ENCODE measurements at regions not wholly inside any gene's neighbourhood (a gene's known extent, or its start where the extent isn't known, plus 50 kb on each side); places are given as distances from the start of the nearest gene placed in this dataset.

DNA sequence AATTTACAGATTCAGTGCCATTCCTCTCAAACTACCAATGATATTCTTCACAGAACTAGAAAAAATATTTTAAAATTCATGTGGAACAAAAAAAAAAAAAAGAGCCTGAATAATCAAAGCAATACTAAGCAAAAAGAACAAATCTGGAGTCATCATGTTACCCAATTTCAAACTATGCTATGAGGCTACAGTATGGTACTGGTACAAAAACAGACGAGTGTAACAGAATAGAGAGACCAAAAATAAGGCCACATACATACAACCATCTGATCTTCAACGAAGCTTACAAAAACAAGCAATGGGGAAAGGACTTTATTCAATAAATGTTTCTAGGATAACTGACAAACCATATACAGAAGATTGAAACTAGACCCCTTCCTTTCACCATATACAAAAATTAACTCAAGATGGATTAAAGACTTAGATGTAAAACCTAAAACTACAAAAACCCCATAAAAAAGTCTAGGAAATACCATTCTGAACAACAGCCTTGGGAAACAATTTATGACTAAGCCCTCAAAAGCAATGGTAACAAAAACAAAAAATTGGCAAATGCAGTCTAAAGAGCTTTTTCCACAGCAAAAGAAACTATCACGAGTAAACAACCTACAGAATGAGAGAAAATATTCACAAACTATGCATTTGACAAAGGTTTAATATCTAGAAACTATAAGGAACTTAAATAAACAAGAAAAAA lies 207.7 kb downstream of the PTN start:
- H3K27me3 ChIP-seq, result no peaks in the 10 kb centered on the region
- WGBS, 2 donors (ENCODE audit: low coverage in 1 of 2), result 58 to 88% methylated on average over 3 of the region's 3 CpGs
- H3K36me3 ChIP-seq, result no peaks in the 10 kb centered on the region
- H3K27ac ChIP-seq, result no peak overlapping the region
- no peak overlapping the region for H3K4me3 ChIP-seq
- no peak for ATAC-seq
- no peaks in the 10 kb centered on the region for H3K9me3 ChIP-seq
- TF ChIP-seq EP300 (IDR thresholded peaks at IDR 0.05) (no peak), POLR2AphosphoS5 (IDR thresholded peaks at IDR 0.05) (no peak), POLR2A (IDR thresholded peaks at IDR 0.05) (no peak)
- TF ChIP-seq, protein P1, sequence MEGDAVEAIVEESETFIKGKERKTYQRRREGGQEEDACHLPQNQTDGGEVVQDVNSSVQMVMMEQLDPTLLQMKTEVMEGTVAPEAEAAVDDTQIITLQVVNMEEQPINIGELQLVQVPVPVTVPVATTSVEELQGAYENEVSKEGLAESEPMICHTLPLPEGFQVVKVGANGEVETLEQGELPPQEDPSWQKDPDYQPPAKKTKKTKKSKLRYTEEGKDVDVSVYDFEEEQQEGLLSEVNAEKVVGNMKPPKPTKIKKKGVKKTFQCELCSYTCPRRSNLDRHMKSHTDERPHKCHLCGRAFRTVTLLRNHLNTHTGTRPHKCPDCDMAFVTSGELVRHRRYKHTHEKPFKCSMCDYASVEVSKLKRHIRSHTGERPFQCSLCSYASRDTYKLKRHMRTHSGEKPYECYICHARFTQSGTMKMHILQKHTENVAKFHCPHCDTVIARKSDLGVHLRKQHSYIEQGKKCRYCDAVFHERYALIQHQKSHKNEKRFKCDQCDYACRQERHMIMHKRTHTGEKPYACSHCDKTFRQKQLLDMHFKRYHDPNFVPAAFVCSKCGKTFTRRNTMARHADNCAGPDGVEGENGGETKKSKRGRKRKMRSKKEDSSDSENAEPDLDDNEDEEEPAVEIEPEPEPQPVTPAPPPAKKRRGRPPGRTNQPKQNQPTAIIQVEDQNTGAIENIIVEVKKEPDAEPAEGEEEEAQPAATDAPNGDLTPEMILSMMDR (IDR thresholded peaks at IDR 0.05), result no peak
- no peaks in the 10 kb centered on the region for H3K4me1 ChIP-seq

GRCh38 chr7:137130751-137131158 lies 212.8 kb downstream of the PTN start:
- no peak for TF ChIP-seq POLR2AphosphoS5 (IDR thresholded peaks at IDR 0.05)
- no peak for TF ChIP-seq POLR2A (IDR thresholded peaks at IDR 0.05)
- Histone ChIP-seq H3K4me1 (no peaks in the 10 kb centered on the region), H3K36me3 (no peaks in the 10 kb centered on the region), H3K9me3 (no peaks in the 10 kb centered on the region), H3K27ac (no peak overlapping the region), H3K4me3 (no peak overlapping the region), H3K27me3 (no peaks in the 10 kb centered on the region)
- 59 to 70% methylated on average over 1 to 2 of the region's 3 CpGs for WGBS, 2 donors (ENCODE audit: low coverage in 1 of 2)
- no peak for ATAC-seq

DNA sequence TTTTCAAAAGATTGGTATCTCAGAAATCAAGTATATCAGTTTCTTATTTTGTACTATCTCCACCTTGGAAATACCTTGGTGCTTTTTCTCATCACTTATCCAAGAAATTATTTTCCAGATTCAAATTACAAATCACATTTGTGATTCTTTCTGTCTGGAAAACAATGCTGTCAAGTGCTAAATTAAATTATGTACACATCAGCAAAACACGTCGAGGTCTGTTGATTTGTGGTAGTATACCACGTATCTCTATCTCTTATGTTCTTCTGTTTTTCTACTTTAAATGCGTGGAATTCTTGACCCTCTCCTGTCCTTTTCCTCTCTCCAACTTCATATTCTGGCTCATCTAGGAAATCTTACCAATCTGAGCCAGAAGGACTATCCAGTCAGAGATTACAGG lies 214.5 kb downstream of the PTN start:
- Histone ChIP-seq H3K9me3 (no peaks in the 10 kb centered on the region), H3K27ac (no peak overlapping the region), H3K36me3 (no peaks in the 10 kb centered on the region), H3K27me3 (no peaks in the 10 kb centered on the region), H3K4me1 (no peaks in the 10 kb centered on the region), H3K4me3 (no peak overlapping the region)
- ATAC-seq, result no peak
- WGBS, 2 donors (ENCODE audit: low coverage in 1 of 2), result 88% methylated on average over 4 of the region's 4 CpGs; no CpG with 5 or more reads in 1 of the 2 donors
- TF ChIP-seq POLR2A (IDR thresholded peaks at IDR 0.05), result no peak
- TF ChIP-seq POLR2AphosphoS5 (IDR thresholded peaks at IDR 0.05), result no peak
- TF ChIP-seq, protein P1 (IDR thresholded peaks at IDR 0.05), result no peak
- no peak for TF ChIP-seq EP300 (IDR thresholded peaks at IDR 0.05)

DNA sequence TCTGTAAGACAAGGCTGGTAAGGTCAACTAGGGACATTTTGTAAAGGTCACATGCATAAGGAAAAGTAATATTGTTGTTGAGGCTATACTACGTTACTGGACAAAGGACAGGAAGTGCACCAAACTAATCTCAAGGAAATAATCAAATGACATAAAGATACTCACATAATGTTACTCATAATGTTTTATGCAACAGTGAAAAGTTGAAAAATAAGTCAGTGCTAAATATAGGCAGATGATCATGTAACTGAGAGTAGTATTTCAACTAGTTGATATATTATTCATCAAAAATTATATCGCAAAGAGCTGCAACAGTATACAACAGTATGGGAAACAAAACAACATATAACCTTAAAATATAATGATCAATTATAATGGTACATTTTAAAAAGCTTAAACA lies 215.7 kb downstream of the PTN start:
- Histone ChIP-seq H3K4me1 (no peaks in the 10 kb centered on the region), H3K4me3 (no peak overlapping the region), H3K9me3 (no peaks in the 10 kb centered on the region), H3K27ac (no peak overlapping the region), H3K27me3 (no peaks in the 10 kb centered on the region), H3K36me3 (no peaks in the 10 kb centered on the region)
- no peak for ATAC-seq
- TF ChIP-seq POLR2AphosphoS5 (IDR thresholded peaks at IDR 0.05) (no peak), EP300 (IDR thresholded peaks at IDR 0.05) (no peak)
- 63 to 79% methylated on average over 2 of the region's 2 CpGs for WGBS, 2 donors (ENCODE audit: low coverage in 1 of 2)

GRCh38 chr7:137127058-137127457 lies 216.5 kb downstream of the PTN start:
- Histone ChIP-seq H3K4me1 (no peaks in the 10 kb centered on the region), H3K4me3 (no peak overlapping the region), H3K36me3 (no peaks in the 10 kb centered on the region), H3K27ac (no peak overlapping the region), H3K9me3 (no peaks in the 10 kb centered on the region), H3K27me3 (no peaks in the 10 kb centered on the region)
- WGBS, 2 donors (ENCODE audit: low coverage in 1 of 2), result 33 to 54% methylated on average over 1 of the region's 1 CpG
- no peak for ATAC-seq
- TF ChIP-seq EP300 (IDR thresholded peaks at IDR 0.05) (no peak), POLR2AphosphoS5 (IDR thresholded peaks at IDR 0.05) (no peak), POLR2A (IDR thresholded peaks at IDR 0.05) (no peak)
- TF ChIP-seq, protein P1 (IDR thresholded peaks at IDR 0.05), result no peak

- no peak for TF ChIP-seq EP300 (IDR thresholded peaks at IDR 0.05)
- no peak for TF ChIP-seq POLR2A (IDR thresholded peaks at IDR 0.05)
- no peak for TF ChIP-seq POLR2AphosphoS5 (IDR thresholded peaks at IDR 0.05)
- TF ChIP-seq, protein P1 (IDR thresholded peaks at IDR 0.05), result no peak
- WGBS, 2 donors (ENCODE audit: low coverage in 1 of 2), result 77% methylated on average over 2 of the region's 2 CpGs
These were observed 221.4 kb downstream of the PTN start for GRCh38 chr7:137122145-137122544.

More at GRCh38 chr7:137122145-137122544, 221.4 kb downstream of the PTN start:
- no peaks in the 10 kb centered on the region for H3K9me3 ChIP-seq
- no peaks in the 10 kb centered on the region for H3K27me3 ChIP-seq
- no peak for ATAC-seq
- no peak overlapping the region for H3K4me3 ChIP-seq
- no peak overlapping the region for H3K27ac ChIP-seq
- H3K36me3 ChIP-seq, result no peaks in the 10 kb centered on the region
- no peaks in the 10 kb centered on the region for H3K4me1 ChIP-seq

Measured in gastroesophageal sphincter (tissue), 4 donors.